H9 (cell line): ENCODE measurements at regions not wholly inside any gene's neighbourhood (a gene's known extent, or its start where the extent isn't known, plus 50 kb on each side); places are given as distances from the start of the nearest gene placed in this dataset.

Source experiments
- DNase-seq: peaks from one replicate; pipeline ENCODE4 v3.0.0-alpha.2; 2017
- H2AFZ ChIP-seq: one replicate; pipeline ENCODE4 v1.6.1; 2013; ENCODE audit warnings: mild to moderate bottlenecking, low read length, control low read depth, moderate library complexity
- H2AK5ac ChIP-seq: 2 replicates; pipeline ENCODE4 v1.6.1; 2013; ENCODE audit warnings: low read length, control low read depth, mixed read lengths; ENCODE audit not compliant: insufficient read length
- H2BK120ac ChIP-seq: one replicate; pipeline ENCODE4 v1.6.1; 2013; ENCODE audit warnings: low read depth, mild to moderate bottlenecking, low read length, control low read depth, inconsistent platforms; ENCODE audit not compliant: poor library complexity, severe bottlenecking
- H2BK12ac ChIP-seq: 2 replicates; pipeline ENCODE4 v1.6.1; 2013; ENCODE audit warnings: low read length, control low read depth, mixed read lengths, low read depth; ENCODE audit not compliant: insufficient read length
- H2BK15ac ChIP-seq: 2 replicates; pipeline ENCODE4 v1.6.1; 2013; ENCODE audit warnings: low read depth, low read length, control low read depth
- H2BK20ac ChIP-seq: one replicate; pipeline ENCODE4 v1.6.1; 2013; ENCODE audit warnings: low read depth, mild to moderate bottlenecking, low read length, control low read depth, inconsistent platforms; ENCODE audit not compliant: poor library complexity, severe bottlenecking
- H2BK5ac ChIP-seq: 2 replicates; pipeline ENCODE4 v1.6.1; 2013; ENCODE audit warnings: low read length, control low read depth, mixed read lengths; ENCODE audit not compliant: insufficient read length
- H3K14ac ChIP-seq: 2 replicates; pipeline ENCODE4 v1.6.1; 2013; ENCODE audit warnings: low read length, control low read depth; ENCODE audit not compliant: insufficient read depth
- H3K18ac ChIP-seq: 2 replicates; pipeline ENCODE4 v1.6.1; 2013; ENCODE audit warnings: low read depth, mild to moderate bottlenecking, mixed read lengths, low read length, control low read depth; ENCODE audit not compliant: insufficient read length
- H3K23ac ChIP-seq: 2 replicates; pipeline ENCODE4 v1.6.1; 2013; ENCODE audit warnings: low read length, control low read depth, mixed read lengths, low read depth; ENCODE audit not compliant: insufficient read length
- H3K23me2 ChIP-seq: 2 replicates; pipeline ENCODE4 v1.6.1; 2013; ENCODE audit warnings: low read depth, mild to moderate bottlenecking, mixed read lengths, low read length, control low read depth; ENCODE audit not compliant: insufficient read length, poor library complexity, severe bottlenecking
- H3K27ac ChIP-seq: 2 replicates; pipeline ENCODE4 v1.5.1; 2013; ENCODE audit warnings: low read length, control low read depth, mixed read lengths, low read depth; ENCODE audit not compliant: insufficient read length
- H3K27me3 ChIP-seq: 2 replicates; pipeline ENCODE4 v1.6.1; 2013; ENCODE audit warnings: low read length, control low read depth, inconsistent platforms; ENCODE audit not compliant: insufficient read depth
- H3K4ac ChIP-seq: 2 replicates; pipeline ENCODE4 v1.6.1; 2013; ENCODE audit warnings: low read depth, mild to moderate bottlenecking, control low read depth, inconsistent platforms, low read length, moderate library complexity
- H3K4me1 ChIP-seq: 2 replicates; pipeline ENCODE4 v1.6.1; 2013; ENCODE audit warnings: low read length, control low read depth, inconsistent platforms; ENCODE audit not compliant: insufficient read depth
- H3K4me2 ChIP-seq: 2 replicates; pipeline ENCODE4 v1.6.1; 2013; ENCODE audit warnings: low read length, control low read depth, mixed read lengths; ENCODE audit not compliant: insufficient read length, insufficient read depth
- H3K56ac ChIP-seq: 2 replicates; pipeline ENCODE4 v1.6.1; 2013; ENCODE audit warnings: low read depth, mild to moderate bottlenecking, mixed read lengths, low read length, control low read depth; ENCODE audit not compliant: insufficient read length
- H3K79me1 ChIP-seq: 2 replicates; pipeline ENCODE4 v1.6.1; 2013; ENCODE audit warnings: low read depth, mild to moderate bottlenecking, moderate library complexity, low read length, control low read depth, inconsistent platforms; ENCODE audit not compliant: insufficient read depth, poor library complexity, severe bottlenecking
- H3K79me2 ChIP-seq: 2 replicates; pipeline ENCODE4 v1.6.1; 2013; ENCODE audit warnings: low read length, control low read depth, inconsistent platforms; ENCODE audit not compliant: insufficient read depth
- H3K9ac ChIP-seq: 2 replicates; pipeline ENCODE4 v1.6.1; 2013; ENCODE audit warnings: low read length, control low read depth, mixed read lengths; ENCODE audit not compliant: insufficient read length; ENCODE audit errors: extremely low read depth
- H3K9me3 ChIP-seq: one replicate; pipeline ENCODE4 v1.6.1; 2013; ENCODE audit warnings: low read depth, low read length, inconsistent platforms; ENCODE audit not compliant: control insufficient read depth
- H3T11ph ChIP-seq: one replicate; pipeline ENCODE4 v1.6.1; 2013; ENCODE audit warnings: mild to moderate bottlenecking, low read length, control low read depth, inconsistent platforms
- H4K20me1 ChIP-seq: one replicate; pipeline ENCODE4 v1.6.1; 2013; ENCODE audit not compliant: control insufficient read depth, insufficient read length, insufficient read depth
- H4K5ac ChIP-seq: 2 replicates; pipeline ENCODE4 v1.6.1; 2013; ENCODE audit warnings: low read depth, mild to moderate bottlenecking, mixed read lengths, low read length, control low read depth; ENCODE audit not compliant: insufficient read length
- H4K8ac ChIP-seq: replicated peaks from 2 replicates; pipeline ENCODE4 v1.6.1; 2013; ENCODE audit warnings: low read length, control low read depth, mixed read lengths, low read depth; ENCODE audit not compliant: insufficient read length
- H4K91ac ChIP-seq: 2 replicates; pipeline ENCODE4 v1.6.1; 2013; ENCODE audit warnings: low read depth, mild to moderate bottlenecking, moderate library complexity, mixed read lengths, low read length, control low read depth; ENCODE audit not compliant: insufficient read length
- H3K27ac Mint-ChIP-seq, 3 experiments: 2 replicates in 2 of 3; 3 replicates in 1 of 3; pipeline ENCODE4 v1.8.0; 2020 to 2021; ENCODE audit warnings: mixed read lengths in 3 of 3, mild to moderate bottlenecking in 1 of 3, moderate library complexity in 1 of 3
- H3K27me3 Mint-ChIP-seq: 2 replicates; pipeline ENCODE4 v1.8.0; 2021; ENCODE audit warnings: low read depth, mild to moderate bottlenecking, moderate library complexity, mixed read lengths
- H3K36me3 Mint-ChIP-seq, 3 experiments: 2 replicates in 2 of 3; 3 replicates in 1 of 3; pipeline ENCODE4 v1.8.0; 2020 to 2021; ENCODE audit warnings: low read depth in 3 of 3, mixed read lengths in 3 of 3; ENCODE audit not compliant: insufficient read depth in 1 of 3
- H3K4me1 Mint-ChIP-seq, 2 experiments: 2 replicates each; pipeline ENCODE4 v1.8.0; 2020; ENCODE audit warnings: mixed read lengths in 2 of 2
- H3K4me3 Mint-ChIP-seq, 2 experiments: 2 replicates in 1 of 2; 3 replicates in 1 of 2; pipeline ENCODE4 v1.8.0; 2020 to 2021; ENCODE audit warnings: mild to moderate bottlenecking in 2 of 2, mixed read lengths in 2 of 2, moderate library complexity in 1 of 2
- H3K9me3 Mint-ChIP-seq, 2 experiments: 2 replicates in 1 of 2; 3 replicates in 1 of 2; pipeline ENCODE4 v1.8.0; 2020; ENCODE audit warnings: mild to moderate bottlenecking in 2 of 2, mixed read lengths in 2 of 2, moderate library complexity in 1 of 2
- TF ChIP-seq, protein P1 (sequence below): fragments of 200-600 bp; sonication (generic); conservative IDR thresholded peaks from 3 replicates; pipeline ENCODE4 v1.8.0; 2021; ENCODE audit warnings: antibody characterized with exemption, mild to moderate bottlenecking

- TF ChIP-seq, protein P1, sequence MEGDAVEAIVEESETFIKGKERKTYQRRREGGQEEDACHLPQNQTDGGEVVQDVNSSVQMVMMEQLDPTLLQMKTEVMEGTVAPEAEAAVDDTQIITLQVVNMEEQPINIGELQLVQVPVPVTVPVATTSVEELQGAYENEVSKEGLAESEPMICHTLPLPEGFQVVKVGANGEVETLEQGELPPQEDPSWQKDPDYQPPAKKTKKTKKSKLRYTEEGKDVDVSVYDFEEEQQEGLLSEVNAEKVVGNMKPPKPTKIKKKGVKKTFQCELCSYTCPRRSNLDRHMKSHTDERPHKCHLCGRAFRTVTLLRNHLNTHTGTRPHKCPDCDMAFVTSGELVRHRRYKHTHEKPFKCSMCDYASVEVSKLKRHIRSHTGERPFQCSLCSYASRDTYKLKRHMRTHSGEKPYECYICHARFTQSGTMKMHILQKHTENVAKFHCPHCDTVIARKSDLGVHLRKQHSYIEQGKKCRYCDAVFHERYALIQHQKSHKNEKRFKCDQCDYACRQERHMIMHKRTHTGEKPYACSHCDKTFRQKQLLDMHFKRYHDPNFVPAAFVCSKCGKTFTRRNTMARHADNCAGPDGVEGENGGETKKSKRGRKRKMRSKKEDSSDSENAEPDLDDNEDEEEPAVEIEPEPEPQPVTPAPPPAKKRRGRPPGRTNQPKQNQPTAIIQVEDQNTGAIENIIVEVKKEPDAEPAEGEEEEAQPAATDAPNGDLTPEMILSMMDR: no peak
- Histone ChIP-seq H3K27me3 (no peaks in the 10 kb centered on the region), H2BK15ac (no peak overlapping the region), H3K27ac (no peak overlapping the region), H3K4me2 (no peak overlapping the region), H3T11ph (no peak overlapping the region), H2AFZ (no peak overlapping the region), H2BK20ac (no peak overlapping the region), H4K91ac (no peak overlapping the region), H2AK5ac (no peak overlapping the region), H3K79me1 (no peaks in the 10 kb centered on the region), H3K23ac (no peak overlapping the region), H3K4ac (no peak overlapping the region), H4K5ac (no peak overlapping the region), H2BK5ac (no peak overlapping the region), H3K23me2 (no peaks in the 10 kb centered on the region), H3K9me3 (no peaks in the 10 kb centered on the region), H3K4me1 (no peaks in the 10 kb centered on the region), H2BK120ac (no peak overlapping the region), H3K9ac (no peak overlapping the region), H4K20me1 (no peaks in the 10 kb centered on the region), H3K18ac (no peak overlapping the region), H2BK12ac (no peak overlapping the region), H3K56ac (no peak overlapping the region), H3K14ac (no peak overlapping the region), H4K8ac (no peak overlapping the region), H3K79me2 (no peaks in the 10 kb centered on the region)
- no peak overlapping the region for H3K4me3 Mint-ChIP-seq
- H3K27me3 Mint-ChIP-seq: no peaks in the 10 kb centered on the region
- DNase-seq: no peak
- peaks cover 18 to 35% (median 20%) of the 10 kb centered on the region in 3 experiments for H3K36me3 Mint-ChIP-seq
- H3K4me1 Mint-ChIP-seq: peaks cover 7 to 12% of the 10 kb centered on the region in 2 experiments
- H3K9me3 Mint-ChIP-seq: peaks cover 28 to 32% of the 10 kb centered on the region in 2 experiments
- no peak overlapping the region for H3K27ac Mint-ChIP-seq
These were observed 511.6 kb upstream of the ZNF608 start for GRCh38 chr5:125257997-125258396.
